GM20000 (cell line): ENCODE measurements at regions not wholly inside any gene's neighbourhood (a gene's known extent, or its start where the extent isn't known, plus 50 kb on each side); places are given as distances from the start of the nearest gene placed in this dataset.

ENCODE experiments used
- DNase-seq: peaks from one replicate; pipeline ENCODE4 v3.0.0; 2012; ENCODE audit warnings: low spot score
- CTCF ChIP-seq: IDR thresholded peaks from 2 replicates; pipeline ENCODE4 v1.5.1; 2012; ENCODE audit warnings: mild to moderate bottlenecking, control low read depth; ENCODE audit errors: extremely low read depth, missing control alignments

DNA sequence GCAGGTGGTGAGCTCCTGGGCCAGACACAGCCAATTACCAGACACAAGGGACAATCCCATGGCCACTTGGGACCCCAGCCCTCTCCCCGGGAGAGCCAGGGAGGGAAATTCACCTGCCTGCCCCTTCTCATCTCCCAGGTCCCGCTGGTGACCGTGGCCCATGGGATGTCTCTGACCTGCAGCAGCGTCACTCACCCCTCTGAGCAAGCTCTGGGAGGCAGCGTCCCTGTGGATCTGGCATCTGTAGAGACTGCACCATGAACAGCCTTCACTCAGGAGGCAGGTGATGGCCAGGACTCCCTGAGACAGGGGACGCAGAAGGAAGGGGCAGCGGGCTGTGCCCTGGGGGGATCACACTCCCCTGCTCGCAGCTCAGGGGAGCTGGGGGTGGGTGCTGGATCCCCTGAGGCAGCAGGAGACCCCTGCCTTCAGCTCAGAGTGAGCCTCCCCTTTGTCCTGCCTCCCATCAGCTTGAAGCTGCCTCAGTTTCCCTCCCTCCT, 90.8 kb downstream of the FOXL3 start:
- no peak for TF ChIP-seq CTCF
- DNase-seq: no peak

- no peak for DNase-seq
- TF ChIP-seq CTCF: no peak
Measured at GRCh38 chr7:381211-382042, 91.5 kb downstream of the FOXL3 start.

DNA sequence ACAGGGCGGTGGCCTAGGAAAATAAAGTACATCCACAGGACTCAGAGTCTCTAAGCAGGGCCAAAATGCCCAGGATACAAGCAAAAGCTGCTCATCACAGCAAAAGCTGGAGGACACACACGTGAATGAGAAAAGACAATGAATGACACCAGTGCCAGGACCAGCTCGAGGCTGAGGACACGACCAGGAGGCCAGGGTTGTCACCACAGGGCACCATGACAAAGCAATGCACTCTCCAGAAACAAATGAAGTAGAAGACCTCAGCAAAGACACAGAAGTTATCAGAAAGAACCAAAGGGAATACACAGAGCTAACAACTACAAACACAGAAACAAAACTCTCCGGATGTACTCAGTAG, 92.1 kb downstream of the FOXL3 start:
- no peak for DNase-seq
- TF ChIP-seq CTCF: no peak

DNA sequence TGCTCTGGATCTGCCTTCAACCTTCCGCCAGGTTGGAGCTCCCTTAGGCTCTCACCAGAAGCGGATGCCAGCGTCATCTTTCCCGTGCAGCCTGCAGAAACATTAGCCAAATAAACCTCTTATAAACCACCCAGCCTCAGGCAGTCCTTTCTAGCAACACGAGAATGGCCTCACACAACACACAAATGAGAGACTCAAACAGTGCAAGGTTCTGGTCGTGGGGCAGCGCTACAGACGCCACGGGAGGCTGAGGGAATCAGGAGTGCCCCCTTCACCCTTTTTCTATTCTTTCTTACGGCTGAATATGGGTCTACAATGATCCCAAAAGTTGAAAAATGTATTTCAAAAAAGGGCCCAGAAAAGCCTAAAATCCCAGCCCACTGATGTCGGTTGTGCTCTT, 96.4 kb downstream of the FOXL3 start:
- TF ChIP-seq CTCF: no peak
- no peak for DNase-seq

DNA sequence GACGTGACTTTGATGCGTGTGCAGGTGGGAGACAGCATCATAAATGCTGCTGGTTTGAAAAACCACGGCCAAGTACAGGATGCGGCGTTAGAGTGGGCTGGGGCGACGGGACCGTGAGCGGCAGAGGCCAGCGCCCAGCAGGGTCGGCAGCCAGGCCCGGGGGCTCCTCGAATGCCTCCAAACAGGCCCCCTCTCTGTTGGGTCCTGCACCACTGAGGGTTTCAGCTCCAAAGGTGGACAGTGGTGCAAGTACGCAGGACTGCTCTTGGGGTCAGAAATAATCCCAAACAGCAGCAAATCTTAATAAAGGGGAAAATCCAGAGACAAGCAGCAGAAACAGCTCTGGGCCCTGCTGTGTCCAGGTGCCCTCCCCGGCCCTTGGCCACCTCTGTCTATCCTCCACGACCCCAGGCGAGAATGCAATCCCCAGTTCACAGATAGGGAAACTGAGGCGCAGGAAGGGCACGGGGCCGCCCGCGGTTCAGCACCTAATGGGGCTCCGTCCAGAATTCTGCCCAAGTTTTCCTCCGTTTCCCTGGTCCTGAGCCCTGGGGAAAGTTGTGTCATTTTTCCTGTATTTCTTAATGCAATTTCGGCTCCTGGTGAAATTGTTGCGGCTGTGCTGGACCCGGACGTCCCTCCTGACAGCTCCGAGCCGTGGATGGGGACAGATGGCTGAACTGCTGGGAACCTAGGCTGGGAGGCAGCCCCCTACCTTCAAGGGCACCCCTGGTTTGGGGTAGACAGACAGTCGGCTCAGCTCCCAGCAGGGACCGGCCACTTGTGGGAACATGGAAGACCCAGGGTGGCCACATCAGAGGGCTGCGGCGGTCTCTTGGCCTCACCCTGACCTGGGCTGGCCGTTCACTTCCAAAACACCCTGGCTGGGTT, 97.4 kb downstream of the FOXL3 start:
- no peak for TF ChIP-seq CTCF
- DNase-seq: no peak

DNA sequence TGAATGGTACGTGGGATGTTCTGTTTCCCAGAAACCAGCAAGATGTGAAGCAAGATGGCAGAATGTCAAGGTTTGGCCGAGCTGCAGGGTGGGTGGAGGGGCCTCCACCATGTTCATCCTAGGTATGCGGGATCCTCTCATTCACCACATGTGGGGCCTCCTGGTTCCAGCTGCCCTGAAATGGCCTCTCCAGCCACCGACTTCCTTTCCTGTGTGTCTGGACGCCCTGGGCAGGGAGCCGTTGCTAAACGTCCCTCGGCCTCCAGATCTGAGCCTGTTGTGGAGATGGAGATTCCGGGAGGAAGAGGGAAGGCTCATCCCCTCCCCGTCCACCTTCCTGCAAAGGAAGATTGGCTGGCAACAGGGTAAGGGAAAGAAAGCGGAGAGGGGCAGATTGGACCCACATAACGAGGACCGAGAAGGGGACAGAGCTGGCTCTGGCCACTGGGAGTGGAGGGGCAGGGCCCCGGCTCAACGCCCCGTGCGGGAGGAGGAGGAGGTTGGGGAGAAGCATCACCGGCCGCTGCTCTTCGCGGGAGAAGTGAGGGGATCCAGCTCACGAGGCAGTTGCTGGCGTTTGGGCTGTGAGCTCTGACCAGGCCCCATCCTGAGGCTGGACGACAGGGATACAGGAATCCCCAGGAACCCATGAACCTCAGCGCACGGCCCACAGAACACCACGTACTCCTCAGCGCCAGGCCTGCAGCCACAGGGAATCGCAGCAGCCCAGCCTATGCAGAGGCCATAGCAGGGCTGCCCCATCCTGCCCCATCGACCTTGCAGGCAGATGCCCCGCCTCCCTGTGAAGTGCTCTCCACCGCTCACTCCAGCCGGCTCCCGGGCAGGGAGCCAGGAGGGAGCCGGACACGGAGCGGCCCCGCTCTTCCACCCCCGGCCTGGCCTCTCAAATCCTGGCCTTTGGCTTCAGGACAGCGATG, 98.3 kb downstream of the FOXL3 start:
- no peak for DNase-seq
- TF ChIP-seq CTCF: no peak
